ENCODE measurements at regions not wholly inside any gene's neighbourhood (a gene's known extent, or its start where the extent isn't known, plus 50 kb on each side); places are given as distances from the start of the nearest gene placed in this dataset.

DNA sequence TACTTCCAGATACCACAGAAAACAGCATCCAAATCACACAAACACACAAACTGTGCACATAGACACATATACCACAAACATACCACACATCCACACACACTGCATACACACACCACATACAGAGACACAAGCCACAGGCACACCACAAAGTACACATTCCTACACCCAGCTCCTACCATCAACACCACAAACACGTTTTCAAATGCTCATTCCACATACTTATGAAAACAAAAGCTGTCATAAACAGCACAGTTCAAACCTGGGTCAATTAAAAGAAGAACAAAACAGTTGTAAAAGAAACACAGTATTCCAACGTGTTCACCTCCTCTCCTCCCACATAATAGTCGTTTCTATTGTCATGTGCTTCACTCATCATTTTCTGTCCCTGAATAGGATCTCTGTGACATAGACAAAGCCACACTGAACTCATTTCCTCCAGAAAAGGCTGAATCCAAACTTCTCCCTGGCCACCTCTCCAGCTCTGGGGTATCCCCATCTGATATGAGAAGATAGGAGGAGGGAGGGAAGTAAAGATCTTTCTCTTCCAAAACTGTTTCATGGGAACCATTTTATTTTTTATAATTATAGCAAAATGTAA, 89.2 kb downstream of the CXCL12 start:
- DNase-seq: no peak
- Histone ChIP-seq H3K27me3 (peaks cover 0 to 49% (median 2%) of the 10 kb centered on the region in 4 donors), H3K36me3 (no peaks in the 10 kb centered on the region), H3K4me1 (peaks cover 6 to 36% (median 7%) of the 10 kb centered on the region in 3 donors), H3K9me3 (no peaks in the 10 kb centered on the region), H3K4me3 (no peak overlapping the region), H3K27ac (no peak overlapping the region)
- no peak for TF ChIP-seq POLR2A (IDR thresholded peaks at IDR 0.05)
- TF ChIP-seq, protein P1, sequence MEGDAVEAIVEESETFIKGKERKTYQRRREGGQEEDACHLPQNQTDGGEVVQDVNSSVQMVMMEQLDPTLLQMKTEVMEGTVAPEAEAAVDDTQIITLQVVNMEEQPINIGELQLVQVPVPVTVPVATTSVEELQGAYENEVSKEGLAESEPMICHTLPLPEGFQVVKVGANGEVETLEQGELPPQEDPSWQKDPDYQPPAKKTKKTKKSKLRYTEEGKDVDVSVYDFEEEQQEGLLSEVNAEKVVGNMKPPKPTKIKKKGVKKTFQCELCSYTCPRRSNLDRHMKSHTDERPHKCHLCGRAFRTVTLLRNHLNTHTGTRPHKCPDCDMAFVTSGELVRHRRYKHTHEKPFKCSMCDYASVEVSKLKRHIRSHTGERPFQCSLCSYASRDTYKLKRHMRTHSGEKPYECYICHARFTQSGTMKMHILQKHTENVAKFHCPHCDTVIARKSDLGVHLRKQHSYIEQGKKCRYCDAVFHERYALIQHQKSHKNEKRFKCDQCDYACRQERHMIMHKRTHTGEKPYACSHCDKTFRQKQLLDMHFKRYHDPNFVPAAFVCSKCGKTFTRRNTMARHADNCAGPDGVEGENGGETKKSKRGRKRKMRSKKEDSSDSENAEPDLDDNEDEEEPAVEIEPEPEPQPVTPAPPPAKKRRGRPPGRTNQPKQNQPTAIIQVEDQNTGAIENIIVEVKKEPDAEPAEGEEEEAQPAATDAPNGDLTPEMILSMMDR (IDR thresholded peaks at IDR 0.05): no peak
- 24 to 27% methylated on average over 3 of the region's 3 CpGs for WGBS, 2 donors
- intact Hi-C loops (cut with DNase I): no loop called here

DNA sequence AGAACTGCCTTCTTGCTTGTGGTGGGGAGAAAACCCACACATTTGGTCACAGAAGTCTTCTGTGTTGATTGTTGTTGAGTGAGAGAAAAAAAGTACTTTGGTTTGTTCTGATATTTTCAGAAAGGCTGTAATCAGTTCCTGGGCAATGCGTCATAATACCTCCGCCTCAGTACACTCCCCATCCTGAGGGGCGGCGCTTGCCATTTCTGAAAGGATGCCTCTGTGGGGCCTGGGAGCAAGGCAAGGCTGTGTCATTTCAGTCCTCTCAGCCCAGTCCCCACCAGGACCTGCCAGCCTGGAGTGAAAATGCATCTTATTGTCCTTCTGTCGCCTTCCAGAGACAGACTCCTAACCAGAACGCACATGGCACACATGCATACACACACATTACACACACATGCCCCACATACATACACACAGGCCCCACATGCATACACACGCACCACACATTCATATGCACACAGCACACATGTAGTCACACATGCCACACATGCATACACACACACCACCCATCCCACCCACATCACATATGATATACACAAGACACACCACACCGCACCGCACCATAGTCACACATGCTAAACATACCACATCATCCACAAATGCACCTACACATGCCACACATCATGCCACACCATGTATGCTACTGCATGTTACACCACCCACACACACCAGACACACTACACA, 90.0 kb downstream of the CXCL12 start:
- H3K27ac ChIP-seq: peak overlapping the region; percentile 43 to 87 (median 76)
- peaks cover 6 to 30% (median 7%) of the 10 kb centered on the region in 3 donors for H3K4me1 ChIP-seq
- peaks cover 0 to 49% (median 2%) of the 10 kb centered on the region in 4 donors for H3K27me3 ChIP-seq
- TF ChIP-seq, protein P1 (IDR thresholded peaks at IDR 0.05): no peak
- no peak for TF ChIP-seq POLR2A (IDR thresholded peaks at IDR 0.05)
- H3K36me3 ChIP-seq: no peaks in the 10 kb centered on the region
- H3K4me3 ChIP-seq: no peak overlapping the region
- no peaks in the 10 kb centered on the region for H3K9me3 ChIP-seq
- WGBS, 2 donors: 94 to 97% methylated on average over 7 to 9 of the region's 9 CpGs
- no peak for DNase-seq
- intact Hi-C loops (cut with DNase I): no loop called here

DNA sequence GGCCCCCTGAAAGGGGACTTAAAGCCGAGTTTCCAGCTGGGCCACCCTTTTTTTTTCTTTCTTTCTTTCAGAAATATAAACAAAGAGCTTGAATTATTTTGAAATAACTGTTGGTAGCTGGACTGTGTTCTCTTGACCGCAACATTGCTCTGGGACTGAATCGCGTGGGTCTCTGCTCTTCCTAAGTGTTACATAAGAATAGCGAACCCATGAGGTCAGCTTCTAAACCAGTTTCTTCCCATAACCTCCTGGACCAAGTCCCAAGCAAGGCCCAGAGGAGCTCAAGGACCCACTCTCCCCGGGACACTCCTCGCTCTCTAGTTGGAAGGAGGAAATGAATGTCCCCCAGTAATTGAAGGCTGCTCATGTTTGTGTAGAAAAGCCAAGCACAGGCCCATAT, 91.1 kb downstream of the CXCL12 start:
- Histone ChIP-seq H3K36me3 (no peaks in the 10 kb centered on the region), H3K27ac (peak overlapping the region; percentile 43 to 87 (median 76)), H3K4me1 (peaks cover 6 to 30% (median 7%) of the 10 kb centered on the region in 3 donors), H3K27me3 (peaks cover 0 to 49% (median 2%) of the 10 kb centered on the region in 4 donors), H3K4me3 (peak overlapping the region in 2 of 4 donors; percentile 3 to 11), H3K9me3 (no peaks in the 10 kb centered on the region)
- intact Hi-C loops (cut with DNase I): no loop called here
- DNase-seq: no peak
- TF ChIP-seq POLR2A (IDR thresholded peaks at IDR 0.05): no peak
- TF ChIP-seq, protein P1 (IDR thresholded peaks at IDR 0.05): no peak
- 59 to 70% methylated on average over 6 to 7 of the region's 7 CpGs for WGBS, 2 donors

DNA sequence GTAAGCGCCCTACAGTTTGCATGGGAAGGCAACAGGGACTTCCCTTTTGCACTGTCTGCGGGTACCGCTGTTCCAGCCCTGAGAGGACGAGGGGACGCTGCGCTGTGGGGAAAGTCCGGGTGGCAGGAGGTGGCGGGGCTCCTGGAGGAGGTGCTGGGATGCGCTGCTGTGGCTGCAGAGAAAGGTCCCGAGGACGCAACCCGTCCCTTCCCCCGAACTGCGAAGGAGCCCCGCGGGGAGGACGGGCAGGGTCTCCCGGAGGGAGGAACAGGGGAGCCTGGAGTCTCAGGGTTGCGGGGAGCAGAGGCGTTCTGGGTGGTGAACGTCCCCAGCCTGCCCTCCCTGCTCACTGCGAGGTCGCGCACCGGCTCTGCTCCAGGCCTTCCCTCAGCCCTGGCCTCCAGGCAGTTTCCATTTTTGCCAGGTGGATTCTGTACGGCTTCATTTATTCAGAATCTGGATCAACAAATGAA, 91.6 kb downstream of the CXCL12 start:
- peaks cover 6 to 30% (median 7%) of the 10 kb centered on the region in 3 donors for H3K4me1 ChIP-seq
- H3K27ac ChIP-seq: peak overlapping the region; percentile 41 to 87 (median 76)
- no peak for TF ChIP-seq POLR2A (IDR thresholded peaks at IDR 0.05)
- TF ChIP-seq, protein P1 (IDR thresholded peaks at IDR 0.05): no peak
- intact Hi-C loops (cut with DNase I): no loop called here
- 7 to 17% methylated on average over 1 to 9 of the region's 26 CpGs for WGBS, 2 donors
- DNase-seq: no peak
- H3K9me3 ChIP-seq: no peaks in the 10 kb centered on the region
- H3K4me3 ChIP-seq: peak overlapping the region in 3 of 4 donors; percentile 3 to 24 (median 11)
- peaks cover 0 to 46% (median 2%) of the 10 kb centered on the region in 4 donors for H3K27me3 ChIP-seq
- no peaks in the 10 kb centered on the region for H3K36me3 ChIP-seq

DNA sequence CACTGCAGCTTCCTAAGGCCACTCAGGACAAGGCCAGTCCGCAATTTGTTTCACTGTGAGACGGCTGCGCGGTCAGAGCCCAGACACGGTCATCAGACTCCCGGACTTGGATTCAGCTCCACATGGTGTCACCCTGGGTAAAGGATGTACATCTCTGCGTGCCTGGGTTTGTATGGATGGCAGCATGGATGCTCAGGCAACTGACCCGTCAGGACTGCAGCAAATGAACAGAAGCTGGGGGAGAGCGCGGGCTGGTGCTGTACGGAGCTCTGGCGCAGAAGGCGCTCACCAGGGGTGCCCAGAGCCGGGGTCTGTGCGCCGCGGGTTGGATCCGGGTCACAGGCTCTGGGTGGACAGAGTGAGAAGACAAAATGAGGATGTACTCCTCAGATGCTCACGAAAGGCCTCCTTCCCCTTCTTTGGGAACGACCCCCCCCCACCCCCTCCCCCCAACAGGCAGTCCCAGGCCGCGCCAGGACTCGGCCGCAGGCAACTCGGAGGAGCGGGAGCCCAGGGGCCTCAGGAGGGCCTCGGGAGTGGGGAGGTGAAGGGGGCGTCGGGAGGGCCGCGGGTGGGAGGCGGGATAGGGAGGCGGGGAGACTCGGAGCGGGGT, 92.4 kb downstream of the CXCL12 start:
- Histone ChIP-seq H3K27ac (peak overlapping the region in 2 of 4 donors; percentile 70 to 87), H3K36me3 (no peaks in the 10 kb centered on the region), H3K4me3 (no peak overlapping the region), H3K27me3 (peaks cover 0 to 40% (median 2%) of the 10 kb centered on the region in 4 donors), H3K4me1 (peaks cover 6 to 30% (median 7%) of the 10 kb centered on the region in 3 donors), H3K9me3 (no peaks in the 10 kb centered on the region)
- intact Hi-C loops (cut with DNase I): no loop called here
- TF ChIP-seq POLR2A (IDR thresholded peaks at IDR 0.05): no peak
- TF ChIP-seq, protein P1 (IDR thresholded peaks at IDR 0.05): no peak
- no peak for DNase-seq
- 72 to 84% methylated on average over 9 to 10 of the region's 35 CpGs for WGBS, 2 donors
